OCI-M1 (cell line): ENCODE measurements at regions not wholly inside any gene's neighbourhood (a gene's known extent, or its start where the extent isn't known, plus 50 kb on each side); places are given as distances from the start of the nearest gene placed in this dataset.

Experiments
- DNase-seq: peaks from one replicate; lab custom pipeline; 2025; lab: John Stamatoyannopoulos, UW

- no peak for DNase-seq
Measured at GRCh38 chr1:58891347-58891746, 107.5 kb upstream of the JUN start.

DNA sequence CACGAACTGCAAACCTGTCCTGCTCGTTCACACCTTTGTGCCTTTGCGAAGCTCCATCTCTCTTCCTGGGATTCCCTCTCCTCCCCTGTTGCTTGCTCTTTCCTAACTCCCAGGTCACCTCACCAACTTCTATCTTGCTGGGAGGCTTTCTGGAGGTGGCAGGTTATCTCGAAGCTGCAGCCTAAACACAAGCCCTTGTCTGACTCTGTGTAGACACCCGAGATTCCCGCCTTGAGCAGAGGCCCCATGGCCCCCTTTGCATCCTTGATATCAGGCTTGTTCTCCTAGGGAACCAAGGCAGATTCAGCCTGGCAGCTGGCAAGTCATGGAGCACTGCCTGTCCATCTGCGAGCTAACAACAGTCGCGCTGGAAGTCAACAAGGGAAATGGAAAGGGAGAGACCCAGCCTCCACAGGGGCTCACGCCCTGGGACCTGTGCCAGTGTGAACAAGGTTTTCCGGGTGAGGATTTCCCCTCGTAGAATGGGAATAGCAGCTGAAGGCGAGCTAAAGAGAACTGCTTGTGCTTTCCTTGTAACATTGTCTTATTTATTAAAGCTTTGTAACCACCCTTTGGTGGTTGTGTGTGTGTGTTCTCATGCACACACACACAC is 109.5 kb upstream of the JUN start:
- no peak for DNase-seq

DNA sequence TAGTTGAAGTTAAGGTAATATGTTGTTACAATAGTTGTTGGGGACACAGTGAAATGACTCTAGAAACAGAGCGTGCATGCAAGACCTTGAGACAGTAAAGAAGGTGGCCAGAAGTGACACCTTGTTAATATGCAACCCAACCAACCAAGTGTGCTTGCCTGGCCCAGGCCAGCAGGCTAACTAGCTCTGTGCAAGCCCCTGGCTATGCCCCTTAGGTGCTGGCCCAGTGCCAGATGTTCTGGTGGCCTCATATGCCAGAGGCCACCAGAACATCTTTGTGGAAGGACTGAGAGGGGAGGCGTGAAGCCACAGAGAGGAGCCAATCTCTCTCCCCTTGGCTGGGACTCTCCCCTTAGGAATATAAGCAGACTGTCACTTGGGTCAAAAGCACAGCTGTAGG is 111.2 kb upstream of the JUN start:
- DNase-seq = peak; percentile 59

DNA sequence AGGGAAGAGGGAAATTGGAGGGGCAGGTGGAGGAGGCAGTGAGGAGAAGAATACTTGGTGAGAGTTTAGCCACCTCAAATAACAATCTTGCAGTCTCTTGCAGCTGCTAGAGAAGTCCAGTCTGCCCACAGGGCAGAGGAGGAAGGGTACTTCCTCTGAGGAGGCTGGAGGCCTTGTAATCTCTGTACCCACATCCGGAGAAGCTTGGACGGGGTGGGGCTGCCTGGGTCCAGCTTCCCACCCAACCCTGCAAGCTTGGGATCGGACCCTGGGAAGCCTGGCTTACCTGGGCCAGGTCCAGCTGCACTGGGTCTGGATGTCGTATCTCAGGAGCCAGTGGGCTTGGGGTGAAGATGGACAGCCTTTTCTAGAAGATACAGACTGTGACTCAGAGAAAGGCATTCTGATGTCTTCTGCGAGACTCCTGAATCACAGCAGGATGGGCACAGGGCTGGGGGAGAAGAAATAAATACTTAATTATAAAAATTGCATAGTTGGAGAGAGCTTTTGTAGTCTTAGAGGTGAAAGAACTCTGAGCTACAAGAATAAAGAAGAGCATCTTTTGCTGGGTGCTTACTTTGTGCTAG is 111.8 kb upstream of the JUN start:
- DNase-seq = peak; percentile 63

GRCh38 chr1:58896246-58897183 is 112.7 kb upstream of the JUN start:
- DNase-seq = peak; percentile 59

DNA sequence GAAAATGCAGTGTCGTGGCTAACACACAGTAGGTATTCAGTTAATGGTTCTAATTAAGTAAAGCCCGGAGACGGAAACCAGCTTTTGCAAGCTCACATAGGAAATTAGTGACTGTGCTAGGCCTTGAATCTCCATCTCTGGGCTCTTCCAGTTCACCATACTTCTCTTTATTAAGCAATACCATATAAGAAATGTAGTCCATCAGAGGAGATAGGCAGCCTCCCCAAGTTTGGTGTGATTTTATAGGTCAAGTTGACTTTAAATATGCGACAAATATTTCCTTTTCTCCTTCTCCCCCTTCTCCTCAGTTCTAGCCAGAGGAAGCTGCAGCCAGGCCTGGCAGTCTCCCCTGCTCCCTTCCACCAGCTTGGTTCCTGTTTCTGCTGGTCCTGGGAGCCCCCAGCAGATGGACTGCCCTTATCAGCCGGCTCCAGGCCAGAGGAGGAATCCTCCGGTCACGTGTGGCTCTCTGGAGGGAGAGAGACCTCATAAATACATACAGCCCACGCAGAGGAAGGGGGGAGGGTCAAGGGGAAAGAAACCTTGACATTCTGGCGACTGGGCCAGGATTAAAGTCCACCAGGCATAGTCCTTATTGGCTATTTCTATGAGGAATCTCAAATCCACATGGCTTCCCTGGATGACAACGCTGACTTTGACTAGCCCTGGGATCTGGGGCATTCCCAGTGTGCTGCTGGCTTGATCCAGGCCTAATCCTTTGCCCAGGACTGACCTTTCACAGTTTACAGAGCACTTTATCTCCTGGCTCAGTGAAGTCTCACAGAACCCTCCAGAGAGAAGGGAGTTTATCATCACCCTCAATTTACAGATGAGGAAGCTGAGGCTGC is 115.1 kb upstream of the JUN start:
- DNase-seq = peak; percentile 99

DNA sequence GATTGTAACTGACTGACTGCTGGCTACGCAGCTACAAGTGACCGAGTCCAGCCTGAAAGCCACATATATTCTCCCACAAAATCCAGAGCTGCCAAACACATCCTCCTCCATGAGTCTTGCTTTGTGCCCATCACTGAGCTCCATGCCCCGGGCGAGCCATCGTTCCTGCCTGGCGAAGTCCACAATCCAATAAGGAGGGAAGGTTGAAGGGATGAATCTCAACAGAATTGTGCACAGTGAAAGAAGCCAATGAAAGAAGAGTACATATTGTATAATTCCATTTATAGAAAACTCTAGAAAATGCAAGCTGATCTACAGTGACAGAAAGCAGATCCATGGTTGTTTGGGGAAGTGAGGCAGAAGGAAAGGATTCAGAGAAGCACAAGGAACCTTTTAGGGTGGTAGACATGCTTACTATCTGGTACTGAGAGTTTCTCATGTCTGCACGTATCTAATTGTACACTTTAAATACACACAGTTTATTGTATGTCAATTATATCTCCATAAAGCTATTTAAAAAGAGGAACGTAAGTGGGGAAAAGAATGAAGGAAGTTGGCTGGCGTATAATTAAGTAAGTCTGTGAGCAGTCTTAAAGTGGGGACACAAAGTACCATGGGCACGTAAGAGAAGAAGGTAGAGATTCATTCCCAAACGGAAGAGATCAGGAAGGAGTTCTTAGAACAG is 115.9 kb upstream of the JUN start:
- DNase-seq = peak; percentile 75

DNA sequence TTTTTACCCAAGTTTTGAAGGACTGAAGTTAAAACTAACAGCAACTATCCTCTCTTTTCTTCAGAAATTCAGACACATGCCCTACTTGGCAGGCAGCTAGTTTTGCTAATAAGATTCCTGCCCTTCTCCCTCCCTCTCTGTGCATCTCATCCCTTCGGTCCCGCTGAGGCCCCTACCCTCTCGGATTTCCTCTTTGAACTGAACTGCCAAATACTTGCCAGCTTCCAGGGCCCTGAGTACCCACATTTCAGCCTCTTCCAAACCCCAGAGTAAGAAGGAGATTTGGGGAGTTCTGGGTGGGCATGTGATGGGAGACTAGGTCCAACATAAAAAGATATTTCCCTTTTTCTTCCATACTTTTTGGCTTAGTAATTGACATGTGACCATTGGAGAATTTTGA is 116.5 kb upstream of the JUN start:
- no peak for DNase-seq

DNA sequence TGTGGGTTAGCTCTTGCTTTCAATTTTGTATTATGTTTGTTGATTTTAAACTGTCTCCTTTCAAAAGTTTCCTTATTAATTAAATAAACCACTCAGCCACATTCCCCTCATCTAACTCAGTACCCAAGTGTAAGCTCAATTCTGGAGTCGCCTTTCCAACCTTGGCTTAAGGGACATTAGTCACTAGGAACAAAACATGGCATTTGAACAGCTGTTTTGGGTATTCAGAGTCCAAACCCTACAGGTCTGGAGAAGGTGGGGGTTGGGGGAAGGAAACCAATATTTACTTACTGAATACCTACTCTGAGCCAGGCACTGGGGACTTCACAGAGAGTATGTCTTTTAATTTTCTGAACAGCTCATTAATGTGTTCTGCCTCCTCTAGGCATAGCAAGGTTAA is 117.2 kb upstream of the JUN start:
- DNase-seq = no peak

DNA sequence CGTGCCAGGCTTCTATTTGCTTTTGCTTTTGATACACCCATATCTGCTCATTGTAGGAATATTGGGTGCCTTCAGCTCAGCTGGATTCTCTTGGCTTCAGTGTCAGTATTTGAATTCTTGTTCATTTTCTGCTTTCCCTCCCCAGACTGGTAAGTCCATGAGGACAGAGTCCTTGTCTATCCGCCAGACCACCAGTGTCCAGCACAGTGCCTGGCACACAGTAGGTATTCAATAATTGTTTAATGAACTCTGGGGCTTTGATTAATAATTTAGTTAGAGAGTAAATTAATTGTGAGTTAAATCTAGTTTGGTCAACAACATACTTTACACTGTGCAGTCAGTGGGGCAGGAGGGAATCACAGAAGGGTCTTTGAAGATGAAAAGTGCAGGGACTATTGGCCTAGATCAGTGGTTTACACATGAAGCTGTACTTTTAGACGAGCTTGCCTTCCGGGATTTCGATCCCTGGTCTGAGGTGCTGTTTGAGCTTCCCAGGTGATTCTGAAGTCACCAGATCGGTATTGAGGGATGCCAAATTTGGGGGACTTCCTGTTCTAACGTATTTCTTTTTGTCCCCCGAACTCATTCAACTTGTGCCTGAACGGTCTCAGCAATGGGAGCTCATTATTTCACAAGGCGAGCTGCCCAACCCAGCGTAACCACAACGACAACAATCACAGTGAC is 119.1 kb upstream of the JUN start:
- DNase-seq = no peak

DNA sequence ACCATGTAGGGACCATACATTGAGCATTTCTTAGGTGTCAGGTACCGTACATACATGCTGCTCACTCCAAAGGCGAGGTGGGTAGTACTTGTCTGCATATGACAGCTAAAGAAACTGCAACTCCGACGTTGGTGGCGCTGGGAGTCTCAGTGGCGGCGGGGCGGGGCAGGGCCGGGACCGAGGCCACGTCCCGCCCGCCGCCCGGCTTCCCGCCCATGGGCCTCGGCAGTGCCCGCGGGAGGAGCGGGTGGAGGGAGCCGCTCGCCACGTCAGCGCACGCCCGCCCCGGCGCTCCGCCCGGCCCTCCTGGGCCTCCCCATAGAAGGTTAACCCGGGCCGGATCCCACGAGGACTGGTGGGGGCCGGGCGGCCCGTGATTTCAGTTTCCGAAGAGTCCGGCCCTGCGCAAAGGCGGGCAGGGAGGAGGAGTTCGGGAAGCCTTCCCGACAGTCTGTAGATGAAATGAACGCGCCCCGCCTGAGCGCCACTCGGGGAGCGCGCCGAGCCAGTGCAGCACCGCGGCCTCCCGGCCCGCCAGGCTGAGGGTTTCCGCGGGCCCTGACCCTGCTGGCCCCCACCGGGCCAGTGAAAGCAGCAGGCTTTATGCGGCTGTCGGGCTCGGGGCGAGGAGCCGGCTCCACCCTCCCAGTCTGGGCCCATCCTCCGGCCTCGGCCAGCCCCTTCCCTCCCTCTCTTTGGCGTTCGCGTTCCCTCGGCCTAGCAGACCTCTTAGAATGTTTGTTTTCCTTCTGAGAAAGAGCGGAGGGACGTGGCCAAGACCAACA is 119.9 kb upstream of the JUN start:
- DNase-seq = peak; percentile 87

DNA sequence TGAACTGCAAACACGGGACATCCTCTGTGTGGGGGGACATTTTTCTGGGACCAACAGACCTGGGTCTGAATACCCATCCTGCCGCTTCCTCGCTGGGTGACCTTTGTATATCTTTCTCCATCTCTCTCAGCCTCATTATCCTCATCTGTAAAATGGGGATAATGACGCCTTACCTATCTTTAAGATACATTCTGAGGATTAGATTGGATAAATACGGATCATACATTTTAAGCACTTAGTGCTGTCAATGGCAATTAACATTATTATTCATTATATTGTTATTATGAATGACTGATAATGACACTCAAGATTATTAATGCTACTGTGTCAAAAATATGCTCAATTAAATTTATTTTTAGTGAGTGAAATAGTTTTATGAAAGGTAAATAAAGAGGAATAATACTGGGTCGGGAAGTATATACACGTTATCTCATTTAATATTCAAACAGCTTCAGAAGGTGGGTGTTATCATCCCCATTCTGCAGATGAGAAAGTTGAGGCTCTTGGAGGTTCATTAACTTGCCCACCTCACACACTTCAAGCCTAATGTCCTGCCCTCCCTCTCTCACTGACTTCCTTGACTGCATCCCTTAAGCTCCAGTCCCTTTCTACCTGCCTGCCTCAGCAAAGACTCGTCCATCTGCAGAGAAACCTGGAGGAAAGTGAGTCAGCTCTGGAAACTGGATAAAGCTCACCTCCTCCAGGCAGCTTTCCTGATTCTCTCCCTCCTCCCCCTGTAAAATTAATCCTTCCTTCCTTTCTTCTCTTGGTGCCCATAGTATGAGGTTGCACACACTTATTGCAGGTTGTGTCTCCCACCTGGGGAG is 120.7 kb upstream of the JUN start:
- DNase-seq = no peak

DNA sequence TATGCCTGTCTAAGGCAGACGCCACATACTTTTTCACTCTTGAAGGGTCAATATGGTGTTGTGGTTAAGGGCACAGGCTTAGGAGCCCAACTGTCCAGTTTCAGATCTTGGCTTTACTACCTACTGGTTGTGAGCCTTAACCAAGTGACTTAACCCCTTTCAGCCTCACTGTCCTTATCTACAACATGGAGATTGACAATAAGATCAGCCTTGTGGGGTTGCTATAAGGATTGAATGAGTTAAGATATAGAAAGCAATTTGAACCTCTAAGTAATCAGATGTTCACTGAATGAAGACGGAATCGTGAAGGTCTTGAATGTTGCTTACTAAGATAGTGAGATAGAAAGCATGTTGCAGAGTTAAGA is 121.3 kb upstream of the JUN start:
- DNase-seq = no peak

- DNase-seq = no peak
Measured at GRCh38 chr1:58905628-58906221, 121.9 kb upstream of the JUN start.

GRCh38 chr1:58907398-58907797 is 123.6 kb upstream of the JUN start:
- DNase-seq = peak; percentile 29

GRCh38 chr1:58908561-58909560 is 125.0 kb upstream of the JUN start:
- no peak for DNase-seq

DNA sequence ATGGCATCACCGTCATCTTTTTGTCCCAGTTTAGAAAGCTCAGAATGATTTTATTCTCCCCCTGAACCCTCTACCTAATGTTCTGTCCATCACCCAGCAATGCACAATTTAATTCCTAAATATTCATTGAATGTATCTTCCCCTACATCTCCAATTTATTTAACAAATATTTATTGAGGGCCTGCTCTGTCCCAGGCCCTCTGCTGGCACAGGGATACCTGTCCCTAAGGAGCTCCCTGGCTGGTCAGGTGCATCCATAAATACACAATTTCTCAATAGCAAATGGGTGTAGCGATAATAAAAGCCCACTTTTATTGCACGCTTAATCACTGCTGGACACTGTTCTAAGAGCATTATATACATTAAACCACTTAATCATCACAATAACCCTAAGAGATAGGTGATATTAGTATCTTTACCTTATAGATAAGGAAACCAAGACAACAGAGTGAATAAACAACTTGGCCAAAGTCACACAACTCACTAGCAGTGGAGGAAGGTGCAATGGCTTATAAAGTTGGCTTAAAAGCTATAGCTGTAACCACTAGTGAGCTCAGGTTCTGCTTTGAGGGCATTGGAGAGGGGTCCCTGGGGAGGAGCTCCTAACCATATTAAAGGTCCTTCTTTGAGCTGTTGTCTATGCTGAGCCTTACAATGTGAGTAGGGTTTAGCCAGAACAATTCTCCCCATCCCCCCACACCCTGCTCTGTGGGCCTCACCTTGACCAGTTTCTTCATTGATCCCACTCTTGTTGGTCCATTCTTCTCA is 126.3 kb upstream of the JUN start:
- DNase-seq = no peak
